Endothelial cell of umbilical vein (primary cell): ENCODE measurements at regions not wholly inside any gene's neighbourhood (a gene's known extent, or its start where the extent isn't known, plus 50 kb on each side); places are given as distances from the start of the nearest gene placed in this dataset.

Experiments used
- EZH2 ChIP-seq: IDR thresholded peaks from 2 replicates; pipeline ENCODE4 v1.6.1; 2012; ENCODE audit warnings: borderline replicate concordance, low read depth, mild to moderate bottlenecking, moderate library complexity, low read length, inconsistent platforms; ENCODE audit not compliant: severe bottlenecking
- FOS ChIP-seq: IDR thresholded peaks from 2 replicates; pipeline ENCODE4 v1.6.1; 2011; ENCODE audit warnings: mild to moderate bottlenecking, low read length, moderate library complexity, borderline replicate concordance; ENCODE audit not compliant: insufficient read depth
- GATA2 ChIP-seq: IDR thresholded peaks from 2 replicates; pipeline ENCODE4 v1.7.0; 2011; ENCODE audit warnings: low read depth, mild to moderate bottlenecking, moderate library complexity, mixed read lengths, low read length; ENCODE audit not compliant: insufficient read length, insufficient read depth
- JUN ChIP-seq: IDR thresholded peaks from 2 replicates; pipeline ENCODE4 v1.6.1; 2011; ENCODE audit warnings: borderline replicate concordance, low read depth; ENCODE audit not compliant: insufficient read length, insufficient read depth
- POLR2A ChIP-seq: IDR thresholded peaks from 2 replicates; pipeline ENCODE4 v1.6.1; 2012; ENCODE audit warnings: low read depth, mild to moderate bottlenecking, control low read depth, low read length
- POLR2AphosphoS5 ChIP-seq: IDR thresholded peaks from 2 replicates; pipeline ENCODE4 v1.6.1; 2012; ENCODE audit warnings: low read depth, mild to moderate bottlenecking, control low read depth, low read length, moderate library complexity; ENCODE audit not compliant: insufficient read depth
- TF ChIP-seq, protein P1 (sequence below), 2 donors: IDR thresholded peaks; 1 replicate in 1 of 2; 2 replicates in 1 of 2; pipeline ENCODE4 v1.5.1; 2011; ENCODE audit warnings: low read length in 2 of 2, mild to moderate bottlenecking in 2 of 2, moderate library complexity in 2 of 2, control low read depth in 1 of 2, inconsistent platforms in 1 of 2, low read depth in 1 of 2; ENCODE audit not compliant: insufficient read depth in 1 of 2; ENCODE audit errors: extremely low read depth in 1 of 2
- TF ChIP-seq, protein P2 (sequence below): IDR thresholded peaks from 2 replicates; pipeline ENCODE4 v1.6.1; 2011; ENCODE audit not compliant: insufficient read depth, insufficient read length

DNA sequence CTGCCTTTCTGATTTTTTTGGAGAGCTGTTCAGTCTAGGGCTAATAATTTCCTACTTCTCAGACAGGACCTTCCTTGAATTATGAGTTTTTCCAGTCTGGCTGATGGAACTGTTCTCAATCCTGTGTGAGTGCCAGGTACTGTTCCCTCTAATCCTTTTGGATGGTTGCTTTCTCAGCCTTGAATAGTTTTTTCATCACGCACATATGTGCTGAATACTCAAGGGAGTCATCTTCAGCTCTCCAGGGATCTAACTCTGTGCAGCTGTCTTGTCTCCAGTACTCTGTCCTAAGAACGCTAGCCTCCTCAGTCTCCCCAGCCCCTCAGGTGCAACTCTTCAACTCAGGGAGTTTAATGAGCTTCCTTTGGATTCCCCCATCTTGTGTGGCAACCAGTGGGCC, 93.2 kb downstream of the GASK1B start:
- TF ChIP-seq, protein P1, sequence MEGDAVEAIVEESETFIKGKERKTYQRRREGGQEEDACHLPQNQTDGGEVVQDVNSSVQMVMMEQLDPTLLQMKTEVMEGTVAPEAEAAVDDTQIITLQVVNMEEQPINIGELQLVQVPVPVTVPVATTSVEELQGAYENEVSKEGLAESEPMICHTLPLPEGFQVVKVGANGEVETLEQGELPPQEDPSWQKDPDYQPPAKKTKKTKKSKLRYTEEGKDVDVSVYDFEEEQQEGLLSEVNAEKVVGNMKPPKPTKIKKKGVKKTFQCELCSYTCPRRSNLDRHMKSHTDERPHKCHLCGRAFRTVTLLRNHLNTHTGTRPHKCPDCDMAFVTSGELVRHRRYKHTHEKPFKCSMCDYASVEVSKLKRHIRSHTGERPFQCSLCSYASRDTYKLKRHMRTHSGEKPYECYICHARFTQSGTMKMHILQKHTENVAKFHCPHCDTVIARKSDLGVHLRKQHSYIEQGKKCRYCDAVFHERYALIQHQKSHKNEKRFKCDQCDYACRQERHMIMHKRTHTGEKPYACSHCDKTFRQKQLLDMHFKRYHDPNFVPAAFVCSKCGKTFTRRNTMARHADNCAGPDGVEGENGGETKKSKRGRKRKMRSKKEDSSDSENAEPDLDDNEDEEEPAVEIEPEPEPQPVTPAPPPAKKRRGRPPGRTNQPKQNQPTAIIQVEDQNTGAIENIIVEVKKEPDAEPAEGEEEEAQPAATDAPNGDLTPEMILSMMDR (IDR thresholded peaks at IDR 0.05; ENCODE audit: extremely low read depth in 1 of 2, insufficient read depth in 1 of 2, low read depth in 1 of 2, low read length in 2 of 2): no peak
- TF ChIP-seq POLR2AphosphoS5 (no peak), POLR2A (no peak), EZH2 (no peak), FOS (no peak), GATA2 (no peak), JUN (no peak)
- TF ChIP-seq, protein P2, sequence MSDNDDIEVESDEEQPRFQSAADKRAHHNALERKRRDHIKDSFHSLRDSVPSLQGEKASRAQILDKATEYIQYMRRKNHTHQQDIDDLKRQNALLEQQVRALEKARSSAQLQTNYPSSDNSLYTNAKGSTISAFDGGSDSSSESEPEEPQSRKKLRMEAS: no peak
